NCI-H345 treated with DMSO at 0.1 percent for 48 hours (cell line): ENCODE measurements at regions not wholly inside any gene's neighbourhood (a gene's known extent, or its start where the extent isn't known, plus 50 kb on each side); places are given as distances from the start of the nearest gene placed in this dataset.
"Not testable (repeated sequence)": the region's sequence is repeated elsewhere in the genome, so short reads cannot be mapped to it uniquely, and the experiment has no call there.

Experiments
- DNase-seq: peaks from one replicate; lab custom pipeline; 2025; ENCODE audit not compliant: unreplicated experiment; lab: John Stamatoyannopoulos, UW

GRCh38 chr13:55788548-55788947, 1352.2 kb upstream of the PRR20A start:
- no peak for DNase-seq

- no peak for DNase-seq
Measured at GRCh38 chr13:55792544-55793193, 1348.0 kb upstream of the PRR20A start.

GRCh38 chr13:55815458-55816033, 1325.2 kb upstream of the PRR20A start:
- DNase-seq = no peak

GRCh38 chr13:55816976-55817601, 1323.6 kb upstream of the PRR20A start:
- peak; percentile 47 for DNase-seq

- DNase-seq = no peak
Measured at GRCh38 chr13:55820817-55821216, 1319.9 kb upstream of the PRR20A start.

- peak; percentile 6 for DNase-seq
Measured at GRCh38 chr13:55869648-55870047, 1271.1 kb upstream of the PRR20A start.

- no peak for DNase-seq
Measured at GRCh38 chr13:55887561-55887960, 1253.2 kb upstream of the PRR20A start.

GRCh38 chr13:55893540-55893939, 1247.2 kb upstream of the PRR20A start:
- no peak for DNase-seq

- DNase-seq = no peak
Measured at GRCh38 chr13:55937180-55937579, 1203.5 kb upstream of the PRR20A start.

GRCh38 chr13:55948175-55948574, 1192.5 kb upstream of the PRR20A start:
- DNase-seq = no peak

GRCh38 chr13:55963934-55964333, 1176.8 kb upstream of the PRR20A start:
- no peak for DNase-seq

- no peak for DNase-seq
Measured at GRCh38 chr13:55967055-55967454, 1173.7 kb upstream of the PRR20A start.

GRCh38 chr13:55977436-55977835, 1163.3 kb upstream of the PRR20A start:
- no peak for DNase-seq

- DNase-seq = no peak
Measured at GRCh38 chr13:55981381-55981780, 1159.3 kb upstream of the PRR20A start.

- not testable (repeated sequence) for DNase-seq
Measured at GRCh38 chr13:55984026-55984425, 1156.7 kb upstream of the PRR20A start.

- DNase-seq = no peak
Measured at GRCh38 chr13:55990631-55991030, 1150.1 kb upstream of the PRR20A start.

GRCh38 chr13:55991666-55992065, 1149.1 kb upstream of the PRR20A start:
- no peak for DNase-seq

- no peak for DNase-seq
Measured at GRCh38 chr13:55992145-55992544, 1148.6 kb upstream of the PRR20A start.

GRCh38 chr13:55999709-56000108, 1141.0 kb upstream of the PRR20A start:
- DNase-seq = peak; percentile 95

GRCh38 chr13:56009418-56009817, 1131.3 kb upstream of the PRR20A start:
- no peak for DNase-seq

GRCh38 chr13:56012644-56013043, 1128.1 kb upstream of the PRR20A start:
- DNase-seq = no peak

- no peak for DNase-seq
Measured at GRCh38 chr13:56015919-56016318, 1124.8 kb upstream of the PRR20A start.

- DNase-seq = no peak
Measured at GRCh38 chr13:56019606-56020005, 1121.1 kb upstream of the PRR20A start.
